HCT116 (cell line): ENCODE measurements at regions not wholly inside any gene's neighbourhood (a gene's known extent, or its start where the extent isn't known, plus 50 kb on each side); places are given as distances from the start of the nearest gene placed in this dataset.

Experiments
- CEBPB ChIP-seq: IDR thresholded peaks from 2 replicates; pipeline ENCODE4 v1.6.1; 2012; ENCODE audit warnings: low read depth
- CTCF ChIP-seq, 3 experiments: fragments of 200-600 bp in 1 of 3; sonication (generic) in 1 of 3; IDR thresholded peaks in 2 of 3; conservative IDR thresholded peaks in 1 of 3; 2 replicates each; pipeline ENCODE4 v1.5.1; 2012 to 2017; ENCODE audit warnings: low read depth in 2 of 3, low read length in 2 of 3, antibody characterized with exemption in 1 of 3, borderline replicate concordance in 1 of 3, control low read depth in 1 of 3, mild to moderate bottlenecking in 1 of 3, mixed read lengths in 1 of 3, mixed run types in 1 of 3, moderate library complexity in 1 of 3; ENCODE audit not compliant: insufficient read depth in 1 of 3
- EZH2 ChIP-seq: fragments of 200-600 bp; sonication (generic); IDR thresholded peaks from 2 replicates; pipeline ENCODE4 v1.6.1; 2017; ENCODE audit warnings: antibody characterized with exemption, mixed run types
- EZH2phosphoT487 ChIP-seq: fragments of 200-600 bp; IDR thresholded peaks from 2 replicates; pipeline ENCODE4 v1.6.1; 2018; ENCODE audit warnings: antibody characterized with exemption, borderline replicate concordance
- JUND ChIP-seq: IDR thresholded peaks from 2 replicates; pipeline ENCODE4 v1.6.1; 2012
- MAX ChIP-seq: IDR thresholded peaks from 2 replicates; pipeline ENCODE4 v1.6.1; 2012
- POLR2A ChIP-seq: IDR thresholded peaks from 2 replicates; pipeline ENCODE4 v1.7.0; 2011; ENCODE audit warnings: borderline replicate concordance; ENCODE audit not compliant: insufficient read depth, insufficient read length; ENCODE audit errors: extremely low read depth
- POLR2AphosphoS5 ChIP-seq: IDR thresholded peaks from 2 replicates; pipeline ENCODE4 v1.6.1; 2011; ENCODE audit warnings: mild to moderate bottlenecking, low read depth, low read length, moderate library complexity
- RAD21 ChIP-seq: IDR thresholded peaks from 2 replicates; pipeline ENCODE4 v1.6.1; 2012; ENCODE audit warnings: low read depth, mild to moderate bottlenecking
- TCF7L2 ChIP-seq: IDR thresholded peaks from 2 replicates; pipeline ENCODE4 v1.7.0; 2011; ENCODE audit warnings: borderline replicate concordance, inconsistent platforms; ENCODE audit not compliant: insufficient read depth, insufficient read length; ENCODE audit errors: extremely low read depth

GRCh38 chr4:45399116-45399515 is 672.8 kb upstream of the GNPDA2 start:
- TF ChIP-seq CTCF (IDR thresholded peaks at IDR 0.05 in 2 of 3, conservative IDR thresholded peaks at IDR 0.05 in 1 of 3; ENCODE audit: borderline replicate concordance in 1 of 3, insufficient read depth in 1 of 3, low read depth in 2 of 3, low read length in 2 of 3) (no peak), RAD21 (no peak), CEBPB (no peak), MAX (no peak), JUND (no peak), POLR2A (no peak), EZH2 (no peak), EZH2phosphoT487 (no peak), POLR2AphosphoS5 (no peak), TCF7L2 (no peak)
